ENCODE measurements at regions not wholly inside any gene's neighbourhood (a gene's known extent, or its start where the extent isn't known, plus 50 kb on each side); places are given as distances from the start of the nearest gene placed in this dataset.

DNA sequence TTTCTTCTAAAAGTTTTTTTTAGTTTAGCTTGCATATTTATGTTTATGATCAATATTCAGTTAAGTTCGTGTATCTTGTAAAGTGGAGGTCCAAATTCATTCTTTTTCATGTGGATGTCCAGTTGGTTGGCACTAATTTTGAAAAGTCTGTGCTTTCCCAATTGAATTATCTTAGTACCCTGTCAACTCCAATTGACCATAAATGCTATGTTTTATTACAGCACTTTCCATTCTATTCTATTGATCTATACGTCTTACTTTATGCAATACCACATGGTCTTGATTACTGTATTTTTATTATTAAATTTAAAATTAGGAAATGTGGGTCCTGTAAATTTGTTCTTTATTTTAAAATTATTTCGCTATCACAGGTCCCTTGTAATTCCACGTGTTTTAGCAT lies 837.6 kb upstream of the SLC10A2 start:
- peaks cover 30% of the 10 kb centered on the region for H3K9me3 Mint-ChIP-seq
- TF ChIP-seq, protein P1, sequence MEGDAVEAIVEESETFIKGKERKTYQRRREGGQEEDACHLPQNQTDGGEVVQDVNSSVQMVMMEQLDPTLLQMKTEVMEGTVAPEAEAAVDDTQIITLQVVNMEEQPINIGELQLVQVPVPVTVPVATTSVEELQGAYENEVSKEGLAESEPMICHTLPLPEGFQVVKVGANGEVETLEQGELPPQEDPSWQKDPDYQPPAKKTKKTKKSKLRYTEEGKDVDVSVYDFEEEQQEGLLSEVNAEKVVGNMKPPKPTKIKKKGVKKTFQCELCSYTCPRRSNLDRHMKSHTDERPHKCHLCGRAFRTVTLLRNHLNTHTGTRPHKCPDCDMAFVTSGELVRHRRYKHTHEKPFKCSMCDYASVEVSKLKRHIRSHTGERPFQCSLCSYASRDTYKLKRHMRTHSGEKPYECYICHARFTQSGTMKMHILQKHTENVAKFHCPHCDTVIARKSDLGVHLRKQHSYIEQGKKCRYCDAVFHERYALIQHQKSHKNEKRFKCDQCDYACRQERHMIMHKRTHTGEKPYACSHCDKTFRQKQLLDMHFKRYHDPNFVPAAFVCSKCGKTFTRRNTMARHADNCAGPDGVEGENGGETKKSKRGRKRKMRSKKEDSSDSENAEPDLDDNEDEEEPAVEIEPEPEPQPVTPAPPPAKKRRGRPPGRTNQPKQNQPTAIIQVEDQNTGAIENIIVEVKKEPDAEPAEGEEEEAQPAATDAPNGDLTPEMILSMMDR (IDR thresholded peaks at IDR 0.05), result no peak
- H3K27me3 Mint-ChIP-seq (ENCODE audit: insufficient read depth), result no peaks in the 10 kb centered on the region
- no peak overlapping the region for H3K4me3 Mint-ChIP-seq
- no peak overlapping the region for H3K27ac Mint-ChIP-seq
- DNase-seq, result no peak
- H3K4me1 Mint-ChIP-seq (ENCODE audit: low read depth), result no peaks in the 10 kb centered on the region
- no peaks in the 10 kb centered on the region for H3K36me3 Mint-ChIP-seq (ENCODE audit: low read depth)

DNA sequence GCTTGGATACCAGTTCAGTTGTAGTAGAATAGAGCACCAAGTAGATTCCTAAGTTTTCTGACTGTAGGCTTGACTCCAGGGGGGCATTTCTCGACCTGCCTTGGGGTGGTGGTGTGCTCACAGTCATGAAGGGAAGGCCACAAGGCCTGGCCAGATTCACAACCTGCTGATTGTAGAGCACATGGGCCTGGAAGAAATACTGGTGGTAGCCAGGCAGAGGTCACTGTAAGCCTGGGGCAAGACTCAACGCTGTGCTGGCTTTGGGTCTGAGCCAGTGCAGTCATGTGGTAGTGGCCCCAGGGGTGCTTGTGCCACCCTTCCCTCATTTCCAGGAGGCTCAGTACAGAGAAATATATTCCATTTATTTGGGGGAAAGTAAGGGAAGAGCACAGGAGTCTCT lies 832.3 kb upstream of the SLC10A2 start:
- DNase-seq, result no peak
- H3K4me3 Mint-ChIP-seq, result no peak overlapping the region

DNA sequence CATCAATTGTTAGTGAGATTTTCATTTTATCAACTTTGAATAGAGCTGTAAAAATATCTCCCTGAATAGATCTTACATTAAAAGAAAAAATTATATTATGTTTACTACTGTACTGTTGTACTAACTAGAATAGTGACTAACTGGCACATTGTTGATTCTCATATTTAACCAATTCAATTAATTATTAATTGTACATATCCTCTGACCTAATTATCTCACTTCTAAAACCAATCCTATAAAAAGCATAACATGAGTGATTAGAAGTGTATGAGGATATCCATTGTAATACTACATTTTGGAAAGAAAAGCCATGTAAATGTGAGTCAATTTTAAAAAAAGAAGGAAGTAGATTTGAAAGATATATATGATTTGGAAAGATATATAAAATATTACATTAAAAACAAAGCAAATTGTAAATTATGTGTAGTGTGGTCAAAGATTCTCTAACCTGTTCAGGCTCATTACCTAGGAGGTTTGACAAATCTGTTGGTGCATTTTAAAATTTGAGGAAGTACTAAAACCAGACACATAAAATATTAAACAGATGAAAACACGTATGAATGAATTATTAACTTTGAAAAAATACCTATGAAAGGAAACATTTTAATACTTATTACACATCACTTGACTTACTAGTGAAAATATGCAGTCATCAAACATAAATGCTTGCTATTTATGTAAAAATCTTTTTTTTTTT lies 829.8 kb upstream of the SLC10A2 start:
- Mint-ChIP-seq H3K9me3 (peaks cover 34% of the 10 kb centered on the region), H3K36me3 (ENCODE audit: low read depth) (no peaks in the 10 kb centered on the region), H3K4me1 (ENCODE audit: low read depth) (no peaks in the 10 kb centered on the region), H3K4me3 (no peak overlapping the region), H3K27me3 (ENCODE audit: insufficient read depth) (no peaks in the 10 kb centered on the region), H3K27ac (no peak overlapping the region)
- TF ChIP-seq, protein P1 (IDR thresholded peaks at IDR 0.05), result no peak
- no peak for DNase-seq

More for the DNA sequence above, 832.3 kb upstream of the SLC10A2 start:
- Mint-ChIP-seq H3K9me3 (peaks cover 25% of the 10 kb centered on the region), H3K27ac (no peak overlapping the region), H3K27me3 (ENCODE audit: insufficient read depth) (no peaks in the 10 kb centered on the region), H3K4me1 (ENCODE audit: low read depth) (no peaks in the 10 kb centered on the region), H3K36me3 (ENCODE audit: low read depth) (no peaks in the 10 kb centered on the region)
- TF ChIP-seq, protein P1 (IDR thresholded peaks at IDR 0.05), result no peak

DNA sequence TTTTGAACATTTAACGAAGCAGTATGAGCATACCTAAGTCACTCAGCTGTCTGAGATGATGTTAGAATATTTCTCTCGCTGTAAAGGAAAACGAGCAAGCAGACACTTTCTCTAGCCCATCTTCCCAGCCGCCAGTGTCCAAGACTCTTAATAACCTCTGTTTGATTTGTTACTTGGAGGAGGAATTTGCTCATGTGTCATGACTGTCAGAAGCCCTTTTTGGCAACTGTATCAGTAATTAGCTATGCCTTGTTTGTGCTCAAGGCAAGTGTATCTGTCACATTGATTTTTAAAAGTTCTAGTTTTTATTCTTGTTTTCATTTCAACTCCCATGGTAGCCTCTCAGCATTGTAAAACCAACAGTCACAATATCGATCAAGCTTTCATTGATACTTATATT lies 828.4 kb upstream of the SLC10A2 start:
- Mint-ChIP-seq H3K4me3 (no peak overlapping the region), H3K4me1 (ENCODE audit: low read depth) (no peaks in the 10 kb centered on the region), H3K27me3 (ENCODE audit: insufficient read depth) (no peaks in the 10 kb centered on the region), H3K9me3 (peaks cover 28% of the 10 kb centered on the region), H3K27ac (no peak overlapping the region), H3K36me3 (ENCODE audit: low read depth) (no peaks in the 10 kb centered on the region)
- DNase-seq, result no peak
- TF ChIP-seq, protein P1 (IDR thresholded peaks at IDR 0.05), result no peak

DNA sequence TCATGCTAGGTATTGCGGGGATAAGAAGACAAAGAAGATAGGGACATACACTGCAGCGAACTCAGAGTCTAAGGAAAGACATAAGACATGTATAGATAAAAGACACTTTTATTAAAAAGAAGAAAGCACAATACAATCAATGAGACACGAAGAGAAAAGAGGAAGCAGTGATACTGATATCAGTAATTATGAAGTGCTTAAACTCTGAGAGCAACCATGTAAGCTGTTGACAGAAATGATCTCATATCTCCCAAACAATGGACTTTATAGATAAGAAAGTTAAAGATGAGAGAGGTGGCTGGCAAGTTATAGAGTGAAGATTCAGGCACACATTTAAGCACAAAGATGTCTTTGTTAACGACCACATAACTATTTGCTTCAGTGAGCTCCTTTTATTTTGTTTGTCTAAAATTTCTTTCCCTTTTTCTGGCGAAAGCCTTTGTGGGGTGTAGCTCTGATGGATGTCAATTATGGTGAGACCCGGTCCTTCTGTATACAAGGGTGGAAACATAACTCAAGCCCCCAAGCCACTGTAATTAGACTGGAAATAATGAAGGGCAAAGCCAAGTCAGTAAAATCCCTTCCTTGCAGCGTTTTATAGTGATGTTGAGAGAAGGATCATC lies 818.0 kb upstream of the SLC10A2 start:
- Mint-ChIP-seq H3K36me3 (ENCODE audit: low read depth) (no peaks in the 10 kb centered on the region), H3K4me3 (no peak overlapping the region), H3K4me1 (ENCODE audit: low read depth) (peaks cover 6% of the 10 kb centered on the region; the same call in 1 of the 2 replicates), H3K27ac (no peak overlapping the region), H3K27me3 (ENCODE audit: insufficient read depth) (no peaks in the 10 kb centered on the region), H3K9me3 (peaks cover 4% of the 10 kb centered on the region; the same call in 1 of the 2 replicates)
- no peak for DNase-seq
- TF ChIP-seq, protein P1 (IDR thresholded peaks at IDR 0.05), result no peak
